SK-N-SH (cell line): ENCODE measurements at regions not wholly inside any gene's neighbourhood (a gene's known extent, or its start where the extent isn't known, plus 50 kb on each side); places are given as distances from the start of the nearest gene placed in this dataset.
A peak's percentile ranks its signal among the peaks of the same experiment; 100 is the strongest.

Source experiments
- CTCF ChIA-PET: fragments of 300-600, 350-600 bp; formaldehyde crosslinking; extraction: SDS; loops from one replicate; lab custom pipeline; 2021; lab: Yijun Ruan, JAX
- POLR2A ChIA-PET: fragments of 350-600 bp; sonication (Branson Sonifier 250); formaldehyde crosslinking; extraction: SDS; loops from one replicate; lab custom pipeline; 2020; ENCODE audit warnings: antibody characterized with exemption, inconsistent platforms; lab: Yijun Ruan, JAX
- DNase-seq: peaks from one replicate; pipeline ENCODE4 v3.0.0; 2012
- H2AFZ ChIP-seq: fragments of 200-600 bp; sonication (generic); 2 replicates; pipeline ENCODE4 v1.8.1; 2016; ENCODE audit warnings: antibody characterized with exemption, mild to moderate bottlenecking, low read depth
- H3F3A ChIP-seq: fragments of 200-600 bp; sonication (generic); replicated peaks from 2 replicates; pipeline ENCODE3; 2016; ENCODE audit warnings: antibody characterized with exemption, mild to moderate bottlenecking; ENCODE audit not compliant: insufficient read depth
- H3K27ac ChIP-seq, 2 experiments: fragments of 200-500 bp in 1 of 2; fragments of 200-600 bp in 1 of 2; sonication (Bioruptor generic) in 1 of 2; sonication (generic), shearing (Covaris generic) in 1 of 2; 2 replicates each; pipeline versions ENCODE4 v1.5.1 to v1.6.1; 2014 to 2016; ENCODE audit warnings: low read depth in 2 of 2, inconsistent platforms in 1 of 2, low read length in 1 of 2, mild to moderate bottlenecking in 1 of 2, mixed read lengths in 1 of 2
- H3K27me3 ChIP-seq: fragments of 200-600 bp; sonication (generic), shearing (Covaris generic); 2 replicates; pipeline ENCODE4 v1.6.1; 2016; ENCODE audit warnings: mixed run types; ENCODE audit not compliant: insufficient read depth
- H3K36me3 ChIP-seq, 2 experiments: fragments of 200-500 bp in 1 of 2; fragments of 200-600 bp in 1 of 2; sonication (Bioruptor generic) in 1 of 2; sonication (generic) in 1 of 2; replicated peaks in 1 of 2; 2 replicates each; pipeline versions ENCODE3 to v1.5.1; 2014 to 2016; ENCODE audit warnings: low read length in 1 of 2, mild to moderate bottlenecking in 1 of 2; ENCODE audit not compliant: insufficient read depth in 2 of 2, control insufficient read depth in 1 of 2
- H3K4me1 ChIP-seq, 2 experiments: fragments of 200-500 bp in 1 of 2; fragments of 200-600 bp in 1 of 2; sonication (Bioruptor generic) in 1 of 2; sonication (generic), shearing (Covaris generic) in 1 of 2; 2 replicates each; pipeline versions ENCODE4 v1.5.1 to v1.6.1; 2014 to 2016; ENCODE audit warnings: low read depth in 1 of 2, low read length in 1 of 2, mixed run types in 1 of 2; ENCODE audit not compliant: insufficient read depth in 2 of 2, control insufficient read depth in 1 of 2
- H3K4me2 ChIP-seq: fragments of 200-600 bp; sonication (generic), shearing (Covaris generic); 2 replicates; pipeline ENCODE4 v1.6.1; 2017; ENCODE audit warnings: mixed run types
- H3K4me3 ChIP-seq, 2 experiments: fragments of 200-500 bp in 1 of 2; fragments of 200-600 bp in 1 of 2; sonication (Bioruptor generic) in 1 of 2; sonication (generic), shearing (Covaris generic) in 1 of 2; 2 replicates each; pipeline versions ENCODE4 v1.5.1 to v1.8.1; 2014 to 2016; ENCODE audit warnings: low read depth in 2 of 2, inconsistent platforms in 1 of 2, low read length in 1 of 2, mild to moderate bottlenecking in 1 of 2, mixed read lengths in 1 of 2, moderate library complexity in 1 of 2
- H3K79me2 ChIP-seq: fragments of 200-600 bp; sonication (generic); 2 replicates; pipeline ENCODE4 v1.8.1; 2017; ENCODE audit warnings: mild to moderate bottlenecking; ENCODE audit not compliant: insufficient read depth
- H3K9ac ChIP-seq: fragments of 200-600 bp; sonication (generic); 2 replicates; pipeline ENCODE4 v1.6.1; 2017; ENCODE audit warnings: mixed run types
- H3K9me2 ChIP-seq: fragments of 200-600 bp; sonication (generic); 2 replicates; pipeline ENCODE4 v1.6.1; 2017; ENCODE audit warnings: mixed run types
- H3K9me3 ChIP-seq: fragments of 200-600 bp; sonication (generic); 2 replicates; pipeline ENCODE4 v1.6.1; 2017; ENCODE audit warnings: mixed run types, mild to moderate bottlenecking, moderate library complexity
- H4K20me1 ChIP-seq: fragments of 200-600 bp; sonication (generic); 2 replicates; pipeline ENCODE4 v1.6.1; 2017; ENCODE audit warnings: mild to moderate bottlenecking, mixed run types; ENCODE audit not compliant: insufficient read depth
- CTCF ChIP-seq: fragments of 200-600 bp; sonication (generic); IDR thresholded peaks from 2 replicates; pipeline ENCODE4 v1.6.1; 2017; ENCODE audit warnings: antibody characterized with exemption, mild to moderate bottlenecking, moderate library complexity
- FOSL2 ChIP-seq: IDR thresholded peaks from 2 replicates; pipeline ENCODE4 v1.4.0; 2012; ENCODE audit warnings: low read depth, mild to moderate bottlenecking, moderate library complexity, borderline replicate concordance
- GABPA ChIP-seq: IDR thresholded peaks from 2 replicates; pipeline ENCODE4 v1.4.0; 2012; ENCODE audit warnings: low read depth, mild to moderate bottlenecking
- JUND ChIP-seq: IDR thresholded peaks from 2 replicates; pipeline ENCODE4 v1.4.0; 2012
- PBX3 ChIP-seq: IDR thresholded peaks from 2 replicates; pipeline ENCODE4; 2012
- RFX5 ChIP-seq: IDR thresholded peaks from 2 replicates; pipeline ENCODE4 v1.6.1; 2012; ENCODE audit warnings: mild to moderate bottlenecking, improper control_type of control experiment, low read length
- SIN3A ChIP-seq: IDR thresholded peaks from 2 replicates; pipeline ENCODE4 v1.6.1; 2012; ENCODE audit warnings: low read depth, mild to moderate bottlenecking, low read length, moderate library complexity, borderline replicate concordance
- SMC3 ChIP-seq: IDR thresholded peaks from 2 replicates; pipeline ENCODE4 v1.6.1; 2012; ENCODE audit warnings: low read depth, low read length, improper control_type of control experiment
- WGBS: methylation state at CpG from one replicate; pipeline ENCODE4 v1.1.6; 2017; ENCODE audit warnings: low lambda C conversion rate; 5-methylcytosine and 5-hydroxymethylcytosine counted together

GRCh38 chr4:135385830-135386581 lies 1184.4 kb upstream of the PABPC4L start:
- no peaks in the 10 kb centered on the region for H3F3A ChIP-seq
- H3K36me3 ChIP-seq = no peaks in the 10 kb centered on the region
- no peak overlapping the region for H3K27ac ChIP-seq
- CTCF ChIA-PET = no interaction called here
- no peak overlapping the region for H3K4me2 ChIP-seq
- 0 out of 2 replicates have a peak overlapping the region, but pooled peaks have one; percentile 35 for H2AFZ ChIP-seq
- no peaks in the 10 kb centered on the region for H3K4me1 ChIP-seq
- DNase-seq = no peak
- no peak overlapping the region for H3K4me3 ChIP-seq
- no peaks in the 10 kb centered on the region for H3K9me3 ChIP-seq
- H4K20me1 ChIP-seq = no peaks in the 10 kb centered on the region
- H3K27me3 ChIP-seq = no peaks in the 10 kb centered on the region
- 22% methylated on average over 10 of the region's 10 CpGs for WGBS
- TF ChIP-seq JUND = no peak
- TF ChIP-seq CTCF = no peak
- no peak overlapping the region for H3K9ac ChIP-seq
- H3K79me2 ChIP-seq = no peaks in the 10 kb centered on the region
- POLR2A ChIA-PET = no interaction called here
- no peaks in the 10 kb centered on the region for H3K9me2 ChIP-seq

GRCh38 chr4:135383356-135384288 lies 1182.0 kb upstream of the PABPC4L start:
- Histone ChIP-seq H4K20me1 (no peaks in the 10 kb centered on the region), H3K9me3 (no peaks in the 10 kb centered on the region), H3K36me3 (no peaks in the 10 kb centered on the region), H3K4me1 (no peaks in the 10 kb centered on the region), H3K9ac (no peak overlapping the region), H3K4me2 (no peak overlapping the region), H3K4me3 (no peak overlapping the region), H3K27ac (no peak overlapping the region), H3K9me2 (no peaks in the 10 kb centered on the region), H3K79me2 (no peaks in the 10 kb centered on the region), H3K27me3 (no peaks in the 10 kb centered on the region), H3F3A (no peaks in the 10 kb centered on the region), H2AFZ (no peak overlapping the region)
- DNase-seq = no peak
- POLR2A ChIA-PET = no interaction called here
- 2% methylated on average over 1 of the region's 1 CpG for WGBS
- CTCF ChIA-PET = no interaction called here
- TF ChIP-seq GABPA (no peak), CTCF (no peak), SIN3A (no peak), RFX5 (no peak), PBX3 (no peak), FOSL2 (no peak), SMC3 (no peak)
